ENCODE measurements at regions not wholly inside any gene's neighbourhood (a gene's known extent, or its start where the extent isn't known, plus 50 kb on each side); places are given as distances from the start of the nearest gene placed in this dataset.

DNA sequence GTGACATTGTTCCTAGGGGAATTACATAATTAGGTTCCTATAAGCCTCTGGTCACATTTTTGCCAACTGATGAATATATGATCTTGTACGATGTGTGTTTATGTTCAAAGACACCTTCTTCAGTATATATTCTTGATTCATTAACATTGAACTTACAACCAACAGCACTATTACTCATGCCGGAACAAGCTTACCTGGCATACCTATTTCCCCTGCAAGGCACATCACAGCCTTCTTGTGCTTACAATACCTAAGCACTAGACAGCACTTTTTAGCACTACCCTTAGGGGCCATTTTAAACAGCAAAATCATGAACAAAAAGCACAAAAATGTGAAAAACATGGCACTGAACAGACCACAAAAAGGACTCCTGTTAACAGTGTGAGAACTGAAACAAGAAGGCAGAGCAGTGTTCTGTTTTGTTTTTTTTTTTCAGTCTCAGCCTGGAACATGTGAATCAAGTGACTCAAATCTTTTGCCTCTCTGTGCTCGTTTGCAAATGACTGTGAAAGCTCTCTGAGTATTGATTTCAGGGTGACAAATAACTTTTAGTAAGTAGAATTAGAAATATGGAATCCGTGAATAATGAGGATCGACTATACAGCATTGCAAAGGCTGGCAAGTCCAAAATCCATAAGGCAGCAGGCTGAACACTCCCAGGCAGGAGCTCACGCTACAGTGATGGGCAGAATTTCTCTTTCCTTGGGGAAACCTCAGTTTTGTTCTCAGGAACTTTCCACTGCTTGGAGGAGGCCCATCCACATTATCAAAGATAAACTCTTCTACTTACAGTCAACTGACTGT lies 102.3 kb upstream of the TSHZ2 start:
- TF ChIP-seq ELF4 (CRISPR knock-in tag; IDR thresholded peaks at IDR 0.05; ENCODE audit: low read depth) (no peak), EMX1 (CRISPR knock-in tag; IDR thresholded peaks at IDR 0.05) (no peak), GRHL2 (CRISPR knock-in tag; IDR thresholded peaks at IDR 0.05; ENCODE audit: insufficient replicate concordance, severe bottlenecking) (no peak), GABPB1 (CRISPR knock-in tag; IDR thresholded peaks at IDR 0.05) (no peak), NR1H2 (CRISPR knock-in tag; IDR thresholded peaks at IDR 0.05) (no peak), RELA (CRISPR knock-in tag; IDR thresholded peaks at IDR 0.05; ENCODE audit: borderline replicate concordance) (no peak), PRRX2 (CRISPR knock-in tag; IDR thresholded peaks at IDR 0.05) (no peak), TP53 (CRISPR knock-in tag; IDR thresholded peaks at IDR 0.05) (no peak)
- TF ChIP-seq, protein P1, sequence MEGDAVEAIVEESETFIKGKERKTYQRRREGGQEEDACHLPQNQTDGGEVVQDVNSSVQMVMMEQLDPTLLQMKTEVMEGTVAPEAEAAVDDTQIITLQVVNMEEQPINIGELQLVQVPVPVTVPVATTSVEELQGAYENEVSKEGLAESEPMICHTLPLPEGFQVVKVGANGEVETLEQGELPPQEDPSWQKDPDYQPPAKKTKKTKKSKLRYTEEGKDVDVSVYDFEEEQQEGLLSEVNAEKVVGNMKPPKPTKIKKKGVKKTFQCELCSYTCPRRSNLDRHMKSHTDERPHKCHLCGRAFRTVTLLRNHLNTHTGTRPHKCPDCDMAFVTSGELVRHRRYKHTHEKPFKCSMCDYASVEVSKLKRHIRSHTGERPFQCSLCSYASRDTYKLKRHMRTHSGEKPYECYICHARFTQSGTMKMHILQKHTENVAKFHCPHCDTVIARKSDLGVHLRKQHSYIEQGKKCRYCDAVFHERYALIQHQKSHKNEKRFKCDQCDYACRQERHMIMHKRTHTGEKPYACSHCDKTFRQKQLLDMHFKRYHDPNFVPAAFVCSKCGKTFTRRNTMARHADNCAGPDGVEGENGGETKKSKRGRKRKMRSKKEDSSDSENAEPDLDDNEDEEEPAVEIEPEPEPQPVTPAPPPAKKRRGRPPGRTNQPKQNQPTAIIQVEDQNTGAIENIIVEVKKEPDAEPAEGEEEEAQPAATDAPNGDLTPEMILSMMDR (IDR thresholded peaks at IDR 0.05) = no peak

Data from WTC11 (cell line).